CD4-positive, CD25-positive, alpha-beta regulatory T cell (primary cell): ENCODE measurements at regions not wholly inside any gene's neighbourhood (a gene's known extent, or its start where the extent isn't known, plus 50 kb on each side); places are given as distances from the start of the nearest gene placed in this dataset.
A peak's percentile ranks its signal among the peaks of the same experiment; 100 is the strongest.

Experiments used
- ATAC-seq, 2 donors: fragments of 150-1000 bp; cut with Tn5 transposase; one replicate each; pipeline ENCODE4 v1.10.0; 2021; ENCODE audit warnings: low read depth in 2 of 2, moderate number of reproducible peaks in 2 of 2, moderate library complexity in 1 of 2
- DNase-seq, 3 donors: peaks; one replicate each; pipeline versions ENCODE4 v3.0.0 to v3.0.0-alpha.2; 2012 to 2022; ENCODE audit warnings: mixed read lengths in 1 of 3
- H3K27ac ChIP-seq: one replicate; pipeline ENCODE4 v1.7.0; 2013; ENCODE audit warnings: mild to moderate bottlenecking, low read length; ENCODE audit not compliant: insufficient read depth, poor library complexity, severe bottlenecking
- H3K27me3 ChIP-seq: one replicate; pipeline ENCODE4 v1.7.0; 2013; ENCODE audit warnings: low read length; ENCODE audit not compliant: control insufficient read depth, insufficient read depth
- H3K36me3 ChIP-seq: one replicate; pipeline ENCODE4 v1.7.0; 2013; ENCODE audit warnings: mild to moderate bottlenecking, low read length, moderate library complexity; ENCODE audit not compliant: control insufficient read depth, insufficient read depth
- H3K4me1 ChIP-seq: 2 replicates; pipeline ENCODE4 v1.7.0; 2013; ENCODE audit warnings: mild to moderate bottlenecking, low read length; ENCODE audit not compliant: insufficient read depth, control insufficient read depth, poor library complexity, severe bottlenecking
- H3K4me3 ChIP-seq: one replicate; pipeline ENCODE4 v1.7.0; 2013; ENCODE audit warnings: low read depth, mild to moderate bottlenecking, low read length, moderate library complexity
- H3K9me3 ChIP-seq, 2 experiments: 1 replicate in 1 of 2; 2 replicates in 1 of 2; pipeline ENCODE4 v1.7.0; 2013; ENCODE audit warnings: low read length in 2 of 2, mild to moderate bottlenecking in 1 of 2, moderate library complexity in 1 of 2; ENCODE audit not compliant: control insufficient read depth in 2 of 2
- H3K27ac Mint-ChIP-seq, 3 donors: one replicate each; pipeline ENCODE4 v1.8.0; 2020 to 2022; ENCODE audit warnings: mild to moderate bottlenecking in 3 of 3, mixed read lengths in 3 of 3, moderate library complexity in 2 of 3
- H3K27me3 Mint-ChIP-seq: one replicate; pipeline ENCODE4 v1.8.0; 2022; ENCODE audit warnings: mild to moderate bottlenecking, mixed read lengths
- H3K36me3 Mint-ChIP-seq: one replicate; pipeline ENCODE4 v1.8.0; 2020; ENCODE audit warnings: mixed read lengths
- H3K4me1 Mint-ChIP-seq, 4 donors: one replicate each; pipeline ENCODE4 v1.8.0; 2020 to 2022; ENCODE audit warnings: mixed read lengths in 4 of 4, mild to moderate bottlenecking in 1 of 4
- H3K4me3 Mint-ChIP-seq, 4 donors: one replicate each; pipeline ENCODE4 v1.8.0; 2020 to 2022; ENCODE audit warnings: mild to moderate bottlenecking in 4 of 4, mixed read lengths in 4 of 4, moderate library complexity in 3 of 4
- H3K9me3 Mint-ChIP-seq, 7 donors: one replicate each; pipeline ENCODE4 v1.8.0; 2020 to 2022; ENCODE audit warnings: mixed read lengths in 7 of 7, mild to moderate bottlenecking in 3 of 7, moderate library complexity in 2 of 7

DNA sequence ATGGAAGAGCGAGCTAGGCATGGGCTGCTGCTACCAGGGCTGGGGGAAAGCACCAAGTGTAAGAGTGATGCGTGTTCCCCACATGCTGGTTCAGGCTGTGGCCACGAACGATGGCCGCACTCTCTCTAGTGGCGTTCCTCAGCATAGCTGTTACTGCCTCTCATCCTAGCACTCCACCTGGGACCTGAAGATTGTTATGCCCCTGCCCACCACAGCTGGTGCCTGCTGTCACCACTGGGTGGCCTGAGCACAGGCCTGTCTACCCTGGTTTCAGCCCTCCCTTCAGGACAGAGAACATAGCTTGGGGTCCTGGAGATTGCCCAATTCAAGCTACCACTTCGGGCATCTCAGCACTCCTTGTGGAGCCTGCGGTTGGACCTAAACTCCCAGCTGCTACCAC, 80.1 kb upstream of the PDC start:
- Mint-ChIP-seq H3K36me3 (no peaks in the 10 kb centered on the region), H3K4me1 (no peaks in the 10 kb centered on the region), H3K27ac (no peak overlapping the region), H3K4me3 (no peak overlapping the region), H3K27me3 (peaks cover 4% of the 10 kb centered on the region), H3K9me3 (peaks cover 0 to 26% (median 6%) of the 10 kb centered on the region in 7 donors)
- Histone ChIP-seq H3K4me3 (no peak overlapping the region), H3K9me3 (peaks cover 0 to 4% of the 10 kb centered on the region in 2 experiments), H3K27me3 (no peaks in the 10 kb centered on the region), H3K36me3 (no peaks in the 10 kb centered on the region), H3K4me1 (no peaks in the 10 kb centered on the region), H3K27ac (no peak overlapping the region)
- ATAC-seq, result no peak
- DNase-seq, result no peak

DNA sequence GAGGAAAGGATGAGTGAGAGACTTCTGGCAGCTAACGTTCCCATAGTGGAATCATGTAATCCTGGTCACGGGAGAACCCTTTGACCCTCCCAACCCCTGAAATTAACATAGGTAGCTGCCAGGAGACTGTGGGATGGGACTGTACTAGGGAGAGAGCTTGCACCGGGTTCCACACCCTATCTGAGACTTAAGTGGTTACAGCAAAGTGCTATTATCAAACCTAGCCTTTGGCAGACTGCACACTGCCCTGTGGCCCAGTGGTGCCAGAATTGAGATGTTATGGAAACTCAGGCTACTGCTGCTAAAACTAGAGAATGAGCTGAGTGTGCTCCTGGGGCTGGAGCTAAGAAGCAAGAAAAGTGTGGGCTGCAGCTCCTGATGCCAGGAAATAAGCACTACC, 79.6 kb upstream of the PDC start:
- Histone ChIP-seq H3K36me3 (no peaks in the 10 kb centered on the region), H3K9me3 (peaks cover 0 to 4% of the 10 kb centered on the region in 2 experiments), H3K4me3 (no peak overlapping the region), H3K27ac (no peak overlapping the region), H3K27me3 (no peaks in the 10 kb centered on the region), H3K4me1 (no peaks in the 10 kb centered on the region)
- Mint-ChIP-seq H3K4me3 (no peak overlapping the region), H3K9me3 (peaks cover 0 to 26% (median 6%) of the 10 kb centered on the region in 7 donors), H3K36me3 (no peaks in the 10 kb centered on the region), H3K4me1 (no peaks in the 10 kb centered on the region), H3K27me3 (peaks cover 4% of the 10 kb centered on the region), H3K27ac (no peak overlapping the region)
- ATAC-seq (no peak), DNase-seq (no peak)

DNA sequence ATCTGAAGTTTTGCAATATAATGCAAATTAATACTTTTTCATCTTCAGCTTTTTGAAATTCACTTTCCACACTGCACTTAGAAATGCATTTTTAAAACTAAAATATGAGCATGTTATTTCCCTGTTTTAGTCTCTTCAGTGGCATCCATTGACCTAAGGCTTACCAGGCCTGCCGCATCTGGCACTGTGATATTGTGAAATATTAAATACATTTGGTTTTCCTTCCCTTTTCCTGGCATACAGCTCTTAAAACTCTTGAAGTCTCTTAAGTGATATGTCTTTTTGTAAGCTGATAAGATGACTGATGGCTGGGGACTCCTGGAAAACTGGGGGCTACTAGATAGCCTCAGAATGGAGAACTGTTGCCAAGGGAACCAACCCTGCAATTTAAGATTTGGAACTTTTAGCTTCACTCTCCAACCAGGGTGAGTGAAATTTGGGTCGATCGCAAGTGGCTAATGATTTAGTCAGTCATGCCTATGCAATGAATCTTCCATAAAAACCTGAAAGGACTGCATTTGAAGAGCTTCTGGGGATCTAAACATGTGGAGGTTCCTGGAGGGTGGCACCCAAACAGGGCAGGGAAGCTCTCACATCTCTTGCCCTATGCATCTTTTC, 75.5 kb upstream of the PDC start:
- Mint-ChIP-seq H3K27me3 (peaks cover 8% of the 10 kb centered on the region), H3K36me3 (no peaks in the 10 kb centered on the region), H3K4me1 (no peaks in the 10 kb centered on the region), H3K9me3 (peaks cover 0 to 11% (median 5%) of the 10 kb centered on the region in 7 donors), H3K27ac (no peak overlapping the region), H3K4me3 (no peak overlapping the region)
- Histone ChIP-seq H3K27ac (no peak overlapping the region), H3K4me3 (no peak overlapping the region), H3K27me3 (no peaks in the 10 kb centered on the region), H3K36me3 (no peaks in the 10 kb centered on the region), H3K4me1 (no peaks in the 10 kb centered on the region), H3K9me3 (no peaks in the 10 kb centered on the region)
- ATAC-seq (no peak), DNase-seq (no peak)

DNA sequence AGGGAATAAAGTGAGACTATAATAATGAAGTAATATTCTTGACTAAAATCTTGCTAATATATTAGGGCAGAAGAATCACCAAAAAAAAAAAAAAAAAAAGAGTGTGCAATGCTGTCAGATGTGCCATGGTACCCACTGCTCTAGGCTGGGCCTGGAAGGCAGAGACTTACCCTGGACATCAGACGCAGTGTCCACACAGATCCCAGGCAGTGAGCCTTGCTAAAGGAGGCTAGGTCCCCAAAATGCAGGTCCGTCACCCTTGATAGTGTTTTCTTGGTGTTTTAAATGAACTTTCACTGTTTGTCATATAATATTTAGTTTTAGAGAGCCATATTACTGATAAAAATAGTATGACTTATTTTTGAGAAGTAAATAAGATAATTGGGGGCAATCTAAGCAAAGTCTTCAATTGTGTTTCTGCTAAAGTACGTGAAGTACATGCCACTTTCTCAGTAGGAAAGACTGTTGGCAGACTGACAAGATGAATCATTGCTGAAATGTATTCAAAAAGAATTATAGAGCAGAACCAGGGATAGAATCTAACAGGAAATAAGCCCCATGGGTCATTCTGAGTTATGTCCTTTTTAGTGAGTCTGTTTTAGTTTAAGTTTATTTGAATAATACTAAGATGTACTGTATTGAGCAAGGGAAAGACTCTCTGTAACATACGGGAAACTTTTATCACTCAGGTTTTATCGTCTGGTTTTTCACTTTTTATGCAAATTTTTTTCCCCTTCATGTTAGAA, 74.6 kb upstream of the PDC start:
- DNase-seq, result no peak
- Mint-ChIP-seq H3K4me3 (no peak overlapping the region), H3K4me1 (no peaks in the 10 kb centered on the region), H3K9me3 (peaks cover 0 to 8% (median 5%) of the 10 kb centered on the region in 7 donors), H3K27ac (no peak overlapping the region), H3K27me3 (peaks cover 8% of the 10 kb centered on the region), H3K36me3 (no peaks in the 10 kb centered on the region)
- no peak for ATAC-seq
- no peaks in the 10 kb centered on the region for H3K27me3 ChIP-seq
- H3K36me3 ChIP-seq, result no peaks in the 10 kb centered on the region
- H3K4me1 ChIP-seq, result no peaks in the 10 kb centered on the region
- no peak overlapping the region for H3K27ac ChIP-seq
- H3K9me3 ChIP-seq, result no peaks in the 10 kb centered on the region
- no peak overlapping the region for H3K4me3 ChIP-seq

DNA sequence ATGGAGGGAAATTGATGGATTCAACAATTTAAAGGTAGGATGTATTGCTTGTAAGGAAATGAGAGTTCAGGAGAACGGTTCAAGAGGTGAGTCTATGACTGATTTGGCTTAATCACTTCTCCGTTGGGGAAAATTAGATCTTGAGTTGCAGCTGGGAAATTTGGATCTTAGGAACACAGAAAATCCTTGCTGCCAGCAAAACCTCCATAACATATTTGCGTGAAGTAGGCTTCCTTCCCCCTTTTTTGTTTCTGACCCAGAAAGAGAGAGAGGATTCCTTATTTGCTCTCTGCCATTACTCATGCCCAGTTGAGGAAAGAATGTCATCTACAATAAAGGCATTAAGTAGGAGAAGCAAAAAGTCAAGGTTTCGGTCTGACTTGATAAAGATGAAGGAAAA, 73.5 kb upstream of the PDC start:
- Mint-ChIP-seq H3K4me1 (no peaks in the 10 kb centered on the region), H3K9me3 (peaks cover 0 to 5% (median 0%) of the 10 kb centered on the region in 7 donors), H3K27me3 (peaks cover 8% of the 10 kb centered on the region), H3K4me3 (no peak overlapping the region), H3K27ac (no peak overlapping the region), H3K36me3 (no peaks in the 10 kb centered on the region)
- DNase-seq, result no peak
- ATAC-seq, result no peak
- Histone ChIP-seq H3K4me1 (no peaks in the 10 kb centered on the region), H3K27ac (no peak overlapping the region), H3K27me3 (no peaks in the 10 kb centered on the region), H3K4me3 (no peak overlapping the region), H3K9me3 (no peaks in the 10 kb centered on the region), H3K36me3 (no peaks in the 10 kb centered on the region)

DNA sequence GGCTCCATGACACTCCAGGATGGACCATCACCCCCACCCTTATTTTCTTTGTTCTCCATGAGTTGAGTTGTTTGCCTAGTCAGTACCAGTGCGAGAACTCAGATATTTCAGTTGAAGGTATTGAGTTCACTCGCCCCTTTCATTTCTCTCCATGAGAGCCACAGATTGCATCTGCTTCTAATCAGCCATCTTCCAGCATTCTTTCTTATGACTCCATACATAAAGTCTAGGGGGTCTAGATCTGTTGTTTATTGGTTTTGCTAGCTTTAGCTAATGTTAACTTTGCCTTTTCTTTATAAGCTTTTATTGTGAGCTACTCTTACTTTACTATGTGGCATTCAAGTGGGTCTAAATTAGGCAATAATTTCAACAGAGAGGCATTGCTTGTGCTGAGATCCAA, 71.6 kb upstream of the PDC start:
- Mint-ChIP-seq H3K27me3 (peaks cover 8% of the 10 kb centered on the region), H3K4me3 (peak overlapping the region in 1 of 4 donors; percentile 11), H3K36me3 (no peaks in the 10 kb centered on the region), H3K9me3 (peaks cover 0 to 9% (median 0%) of the 10 kb centered on the region in 7 donors), H3K27ac (no peak overlapping the region), H3K4me1 (no peaks in the 10 kb centered on the region)
- Histone ChIP-seq H3K4me1 (no peaks in the 10 kb centered on the region), H3K9me3 (no peaks in the 10 kb centered on the region), H3K27ac (no peak overlapping the region), H3K4me3 (no peak overlapping the region), H3K36me3 (no peaks in the 10 kb centered on the region), H3K27me3 (no peaks in the 10 kb centered on the region)
- no peak for ATAC-seq
- no peak for DNase-seq

DNA sequence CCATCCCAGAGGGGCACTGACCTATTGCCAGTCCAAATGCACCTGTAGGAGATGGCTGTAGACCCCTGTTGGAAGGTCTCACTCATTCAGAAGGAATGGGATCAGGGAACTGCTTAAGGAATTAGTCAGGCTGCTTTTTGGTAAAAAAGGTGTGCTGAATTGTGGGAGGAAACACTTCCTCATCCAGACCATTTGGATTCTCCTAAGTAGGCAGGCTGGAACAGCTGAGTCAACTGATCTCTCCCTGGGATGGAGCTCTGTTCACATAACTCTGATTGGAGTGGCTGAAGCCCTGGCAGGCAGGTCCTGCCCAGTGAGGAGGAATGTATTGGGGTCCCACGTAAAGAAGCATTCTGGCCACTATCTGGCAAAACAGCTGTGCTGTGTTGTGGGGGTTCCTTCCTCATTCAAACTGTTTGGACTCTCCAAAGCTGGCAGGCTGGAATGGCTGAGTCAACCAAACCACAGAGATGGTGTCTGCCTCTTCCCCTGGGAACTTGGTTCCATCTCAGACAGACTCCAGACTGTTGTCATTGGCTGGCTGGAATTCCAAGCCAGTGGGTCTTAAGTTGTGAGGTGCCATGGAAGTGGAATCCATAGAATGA, 70.7 kb upstream of the PDC start:
- Histone ChIP-seq H3K27ac (no peak overlapping the region), H3K27me3 (no peaks in the 10 kb centered on the region), H3K9me3 (no peaks in the 10 kb centered on the region), H3K4me3 (no peak overlapping the region), H3K36me3 (no peaks in the 10 kb centered on the region), H3K4me1 (no peaks in the 10 kb centered on the region)
- no peak for DNase-seq
- no peak overlapping the region for H3K4me3 Mint-ChIP-seq
- no peaks in the 10 kb centered on the region for H3K36me3 Mint-ChIP-seq
- H3K27ac Mint-ChIP-seq, result no peak overlapping the region
- H3K27me3 Mint-ChIP-seq, result peaks cover 8% of the 10 kb centered on the region
- peaks cover 0 to 13% (median 4%) of the 10 kb centered on the region in 7 donors for H3K9me3 Mint-ChIP-seq
- no peaks in the 10 kb centered on the region for H3K4me1 Mint-ChIP-seq
- ATAC-seq, result no peak
